Epithelial cell of prostate (primary cell): ENCODE measurements at regions not wholly inside any gene's neighbourhood (a gene's known extent, or its start where the extent isn't known, plus 50 kb on each side); places are given as distances from the start of the nearest gene placed in this dataset.

Source experiments
- DNase-seq: peaks from one replicate; pipeline ENCODE4 v3.0.0-alpha.2; 2011; ENCODE audit warnings: low read depth, low spot score
- H3K27ac ChIP-seq: fragments of 450-650 bp; 2 replicates; pipeline ENCODE4 v1.5.1; 2017; ENCODE audit warnings: mild to moderate bottlenecking

DNA sequence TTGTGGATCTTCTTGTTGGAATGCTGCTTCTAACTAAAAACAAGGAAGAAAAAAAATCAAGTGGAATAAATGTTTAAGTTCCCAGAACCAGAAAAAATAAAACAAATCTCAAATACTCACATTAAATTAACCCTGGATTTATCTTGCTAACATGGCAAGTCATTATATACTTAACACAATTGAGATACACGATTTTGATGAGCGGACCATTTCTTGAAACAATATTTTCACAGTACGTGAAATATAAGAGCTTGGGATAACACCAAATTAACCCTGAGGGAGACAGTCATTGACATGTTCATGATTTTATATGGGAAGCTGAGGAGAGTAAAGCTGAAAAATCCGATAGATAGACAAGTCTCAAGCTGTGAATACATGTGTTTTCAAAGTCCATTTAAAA is 128.6 kb downstream of the PTCSC3 start:
- DNase-seq = no peak
- no peak overlapping the region for H3K27ac ChIP-seq

- no peak for DNase-seq
- no peak overlapping the region for H3K27ac ChIP-seq
Measured at GRCh38 chr14:36035675-36036074, 140.8 kb downstream of the PTCSC3 start.

GRCh38 chr14:36028665-36029064 is 147.9 kb downstream of the PTCSC3 start:
- no peak for DNase-seq
- H3K27ac ChIP-seq = no peak overlapping the region

DNA sequence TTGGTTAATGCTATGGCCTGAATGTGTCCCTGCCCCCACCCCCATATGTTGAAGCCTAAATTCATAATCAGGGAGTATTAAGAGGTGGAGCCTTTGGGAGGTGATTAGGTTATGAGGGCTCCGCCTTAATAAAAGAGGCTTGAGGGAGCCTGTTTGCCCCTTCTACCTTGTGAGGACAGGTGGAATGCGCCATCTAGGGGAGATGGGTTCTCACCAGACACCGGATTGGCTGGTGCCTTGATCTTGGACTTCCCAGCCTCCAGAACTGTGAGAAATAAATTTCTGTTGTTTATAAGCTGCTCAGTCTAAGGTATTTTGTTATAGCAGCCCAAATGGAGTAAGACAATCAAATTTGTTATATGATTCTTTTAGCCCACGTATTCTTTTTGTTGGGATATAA is 148.3 kb downstream of the PTCSC3 start:
- H3K27ac ChIP-seq = no peak overlapping the region
- DNase-seq = no peak

- no peak for DNase-seq
- no peak overlapping the region for H3K27ac ChIP-seq
Measured at GRCh38 chr14:36027354-36027753, 149.2 kb downstream of the PTCSC3 start.

GRCh38 chr14:36022765-36023410 is 153.6 kb downstream of the PTCSC3 start:
- DNase-seq = no peak
- no peak overlapping the region for H3K27ac ChIP-seq

GRCh38 chr14:36021591-36022320 is 154.8 kb downstream of the PTCSC3 start:
- DNase-seq = no peak
- H3K27ac ChIP-seq = no peak overlapping the region

DNA sequence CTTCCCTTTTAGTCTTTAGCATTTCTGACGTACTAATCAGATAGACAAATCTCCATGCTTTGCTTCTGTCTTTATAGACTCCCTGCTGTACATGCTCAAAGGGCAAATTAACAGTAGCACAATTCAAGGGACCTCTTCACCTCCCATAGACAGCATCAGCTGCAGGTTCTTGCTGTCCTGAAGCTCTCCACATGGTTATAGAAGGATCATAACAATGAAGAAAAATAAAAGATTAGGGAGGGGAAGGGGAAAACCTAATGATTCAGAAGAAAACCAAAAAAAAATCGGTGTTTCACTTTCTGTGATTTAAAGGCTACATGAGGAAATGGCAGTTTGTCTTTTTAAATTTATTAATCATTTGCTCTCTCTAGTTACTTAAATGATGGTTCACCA is 155.5 kb downstream of the PTCSC3 start:
- DNase-seq = no peak
- H3K27ac ChIP-seq = no peak overlapping the region

DNA sequence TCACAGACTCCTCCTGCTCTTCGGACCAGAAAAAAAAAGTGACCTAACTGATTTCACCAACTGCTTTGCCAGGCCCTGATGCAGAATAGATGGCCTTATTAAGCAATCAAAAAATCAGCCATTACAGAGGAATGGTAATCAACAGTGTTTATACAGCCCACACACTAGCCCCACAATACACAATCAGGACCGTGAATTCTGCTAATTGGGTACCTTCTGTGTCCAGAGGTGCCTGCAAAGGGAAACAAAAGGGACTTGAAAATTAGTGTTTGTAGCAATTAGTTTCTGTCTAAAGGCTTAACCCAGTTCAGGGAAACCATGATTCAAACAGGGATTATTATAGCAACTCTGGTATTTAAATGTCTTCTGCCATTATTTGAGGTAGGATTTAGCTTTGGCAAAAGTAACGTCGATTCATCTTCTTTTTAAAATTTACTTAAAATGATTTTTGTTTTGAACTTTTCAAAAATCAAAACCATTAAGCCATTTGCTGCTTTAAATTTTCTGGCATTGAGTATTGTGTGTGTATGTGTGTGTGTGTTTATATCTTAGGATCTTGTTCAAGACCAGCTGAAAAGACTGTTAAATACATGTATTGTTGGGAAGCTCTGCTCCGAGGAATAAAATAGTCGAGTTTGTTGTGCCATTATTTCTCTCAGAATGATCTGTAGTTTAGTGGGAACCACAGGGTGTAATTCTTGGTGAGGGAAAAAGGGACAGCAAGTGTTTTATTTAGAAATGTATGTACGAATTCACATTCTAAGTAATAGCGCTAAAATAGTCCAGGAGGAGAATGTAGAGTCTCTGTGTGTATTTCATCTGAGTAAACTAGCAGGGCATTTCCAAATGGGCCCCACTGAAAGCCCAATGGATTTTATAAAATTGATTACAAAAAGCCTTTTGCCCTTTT is 156.1 kb downstream of the PTCSC3 start:
- H3K27ac ChIP-seq = no peak overlapping the region
- DNase-seq = no peak

- no peak for DNase-seq
Measured at GRCh38 chr14:36019126-36019525, 157.4 kb downstream of the PTCSC3 start.

DNA sequence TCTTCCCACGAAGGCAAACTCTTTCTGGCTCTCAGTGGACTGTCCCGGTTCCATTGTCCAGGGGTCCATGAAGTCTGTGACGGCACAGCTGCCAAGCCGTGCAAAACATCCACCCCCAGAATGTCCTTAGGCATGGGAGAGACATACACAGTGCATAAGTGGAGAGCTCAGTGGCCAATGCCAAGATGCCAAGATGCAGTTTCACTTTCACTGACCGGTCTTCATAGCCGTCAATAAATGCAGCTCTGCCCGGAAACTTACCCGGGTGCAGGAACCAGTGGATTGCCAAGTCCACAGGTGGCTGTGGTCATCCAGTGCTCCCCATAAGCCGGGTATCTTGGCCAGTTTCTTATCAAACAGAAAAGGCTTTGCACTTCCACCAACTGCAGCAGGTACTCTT is 162.3 kb downstream of the PTCSC3 start:
- no peak for DNase-seq

More at GRCh38 chr14:36019126-36019525, 157.4 kb downstream of the PTCSC3 start:
- no peak overlapping the region for H3K27ac ChIP-seq

GRCh38 chr14:36013483-36013882 is 163.0 kb downstream of the PTCSC3 start:
- no peak for DNase-seq
- H3K27ac ChIP-seq = no peak overlapping the region

More for the DNA sequence above, 162.3 kb downstream of the PTCSC3 start:
- no peak overlapping the region for H3K27ac ChIP-seq

DNA sequence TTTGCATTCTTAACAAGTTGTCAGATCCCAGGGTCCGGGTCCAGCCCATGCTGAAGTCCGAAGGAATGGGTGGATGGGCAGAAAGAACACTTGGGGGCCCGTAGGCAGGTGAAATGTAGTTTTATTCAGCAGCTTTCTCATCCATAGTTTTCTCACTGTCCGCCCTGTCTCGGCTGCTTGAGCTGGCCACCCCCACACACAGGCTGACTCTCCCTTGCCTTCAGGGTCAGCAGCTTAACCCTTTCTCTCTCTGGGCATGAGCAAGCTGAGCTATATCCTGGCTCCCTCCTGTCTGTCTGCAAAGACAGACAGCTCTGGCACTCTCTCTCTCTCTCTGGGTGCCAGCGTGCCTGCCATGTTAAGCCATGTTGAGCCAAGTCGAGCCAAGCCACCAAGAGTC is 163.9 kb downstream of the PTCSC3 start:
- no peak for DNase-seq
- H3K27ac ChIP-seq = no peak overlapping the region

DNA sequence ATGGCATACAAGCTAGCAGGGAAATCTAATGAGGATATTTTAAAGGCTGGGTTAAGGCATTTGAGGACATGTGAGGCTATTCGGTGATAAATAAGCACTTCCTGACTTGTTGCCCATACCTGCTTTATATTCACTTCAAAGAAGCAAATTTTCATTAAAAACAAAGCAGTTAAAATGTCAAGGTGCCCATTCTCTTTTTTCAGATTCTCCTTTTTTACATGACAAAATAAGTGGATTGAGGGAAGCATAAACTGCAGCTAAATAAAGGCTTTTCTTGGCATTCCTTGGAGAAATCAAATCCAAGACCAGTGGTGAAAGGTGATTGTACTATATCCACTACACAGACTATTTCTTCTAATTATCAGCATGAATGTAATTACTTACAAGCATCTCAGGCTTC is 166.9 kb downstream of the PTCSC3 start:
- H3K27ac ChIP-seq = no peak overlapping the region
- DNase-seq = no peak

DNA sequence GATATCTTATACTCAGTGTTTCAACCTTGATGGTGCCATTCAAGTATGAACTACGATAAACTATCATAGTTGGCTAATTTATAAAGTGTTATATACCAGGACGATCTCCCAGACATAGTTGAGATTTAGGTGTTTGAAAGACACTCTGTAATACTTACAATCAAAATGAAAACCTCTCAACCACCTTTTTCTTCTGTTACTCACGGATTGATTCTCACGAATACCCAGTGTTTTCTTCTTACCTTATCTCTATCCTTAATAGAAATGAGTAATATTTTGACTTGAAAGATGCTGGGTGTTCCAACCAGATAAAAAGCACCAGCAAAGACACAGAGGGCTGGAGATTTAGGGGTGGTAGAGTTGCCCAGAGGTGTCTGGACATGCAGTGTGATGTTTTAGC is 169.9 kb downstream of the PTCSC3 start:
- H3K27ac ChIP-seq = no peak overlapping the region
- no peak for DNase-seq

- H3K27ac ChIP-seq = no peak overlapping the region
- no peak for DNase-seq
Measured at GRCh38 chr14:36005670-36006069, 170.9 kb downstream of the PTCSC3 start.

GRCh38 chr14:36001936-36002335 is 174.6 kb downstream of the PTCSC3 start:
- DNase-seq = no peak
- H3K27ac ChIP-seq = no peak overlapping the region

GRCh38 chr14:35999294-35999693 is 173.2 kb downstream of the BRMS1L start:
- no peak for DNase-seq
- H3K27ac ChIP-seq = no peak overlapping the region

GRCh38 chr14:35998303-35998702 is 172.2 kb downstream of the BRMS1L start:
- DNase-seq = no peak
- no peak overlapping the region for H3K27ac ChIP-seq

DNA sequence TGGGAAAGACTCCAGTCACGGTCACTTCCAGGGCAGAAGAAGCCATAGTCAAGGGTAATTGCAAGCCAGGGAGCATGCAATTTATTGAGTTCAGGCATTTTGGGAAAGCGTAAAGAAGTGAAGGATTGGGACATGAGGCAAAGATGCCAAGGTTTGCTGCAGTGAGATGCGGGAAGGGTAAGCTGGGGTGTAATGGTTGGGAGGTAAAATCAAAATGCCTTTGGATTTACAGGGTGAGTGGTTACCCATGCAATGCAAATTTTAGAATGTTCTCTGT is 167.5 kb downstream of the BRMS1L start:
- no peak overlapping the region for H3K27ac ChIP-seq
- DNase-seq = no peak
